Esophagus muscularis mucosa (tissue), 4 donors: ENCODE measurements at regions not wholly inside any gene's neighbourhood (a gene's known extent, or its start where the extent isn't known, plus 50 kb on each side); places are given as distances from the start of the nearest gene placed in this dataset.
"Not testable (repeated sequence)": the region's sequence is repeated elsewhere in the genome, so short reads cannot be mapped to it uniquely, and the experiment has no call there.

ENCODE experiments used
- DNase-seq: peaks from one replicate; pipeline ENCODE4 v3.0.0-alpha.2; 2017; ENCODE audit errors: extremely low spot score
- H3K27ac ChIP-seq, 4 donors: fragments of 200-600 bp; sonication (generic); replicated peaks in 1 of 4; 1 replicate in 3 of 4; 2 replicates in 1 of 4; pipeline ENCODE4 v1.5.1; 2016 to 2019; ENCODE audit warnings: mild to moderate bottlenecking in 1 of 4
- H3K27me3 ChIP-seq, 4 donors: fragments of 200-600 bp; sonication (generic); one replicate each; pipeline versions ENCODE4 v1.5.1 to v1.6.0; 2016 to 2019
- H3K36me3 ChIP-seq, 4 donors: fragments of 200-600 bp; sonication (generic); one replicate each; pipeline ENCODE4 v1.5.1; 2016 to 2019
- H3K4me1 ChIP-seq, 4 donors: fragments of 200-600 bp; sonication (generic); one replicate each; pipeline ENCODE4 v1.5.1; 2016 to 2019
- H3K4me3 ChIP-seq, 4 donors: fragments of 200-600 bp; sonication (generic); 1 replicate in 2 of 4; 2 replicates in 2 of 4; pipeline ENCODE4 v1.5.1; 2016 to 2019; ENCODE audit warnings: mild to moderate bottlenecking in 4 of 4, moderate library complexity in 1 of 4
- H3K9me3 ChIP-seq, 4 donors: fragments of 200-600 bp; sonication (generic); 1 replicate in 3 of 4; 2 replicates in 1 of 4; pipeline ENCODE4 v1.5.1; 2016 to 2019
- EP300 ChIP-seq: sonication (generic); formaldehyde crosslinking; IDR thresholded peaks from one replicate; pipeline ENCODE4 v1.6.1; 2017; ENCODE audit warnings: antibody characterized with exemption
- POLR2A ChIP-seq: fragments of 450-650 bp; IDR thresholded peaks from one replicate; pipeline ENCODE4 v1.6.1; 2017; ENCODE audit warnings: antibody characterized with exemption, moderate library complexity, mild to moderate bottlenecking, low read depth
- POLR2AphosphoS5 ChIP-seq, 2 donors: sonication (generic); formaldehyde crosslinking; IDR thresholded peaks; one replicate each; pipeline ENCODE4 v1.6.1; 2017; ENCODE audit warnings: antibody characterized with exemption in 2 of 2
- WGBS: methylation state at CpG from one replicate; pipeline ENCODE4 v1.1.5; 2018; 5-methylcytosine and 5-hydroxymethylcytosine counted together
- intact Hi-C: fragments of 100-400 bp; cut with DNase I; formaldehyde crosslinking; loops from one replicate; pipeline ENCODE4 v1.15.1; 2023
- TF ChIP-seq, protein P1 (sequence below), 3 experiments: fragments of 200-600 bp in 2 of 3; fragments of 450-650 bp in 1 of 3; sonication (generic) in 2 of 3; IDR thresholded peaks; one replicate each; pipeline ENCODE4 v1.5.1; 2017 to 2019; ENCODE audit warnings: antibody characterized with exemption in 3 of 3, mild to moderate bottlenecking in 2 of 3, moderate library complexity in 1 of 3

DNA sequence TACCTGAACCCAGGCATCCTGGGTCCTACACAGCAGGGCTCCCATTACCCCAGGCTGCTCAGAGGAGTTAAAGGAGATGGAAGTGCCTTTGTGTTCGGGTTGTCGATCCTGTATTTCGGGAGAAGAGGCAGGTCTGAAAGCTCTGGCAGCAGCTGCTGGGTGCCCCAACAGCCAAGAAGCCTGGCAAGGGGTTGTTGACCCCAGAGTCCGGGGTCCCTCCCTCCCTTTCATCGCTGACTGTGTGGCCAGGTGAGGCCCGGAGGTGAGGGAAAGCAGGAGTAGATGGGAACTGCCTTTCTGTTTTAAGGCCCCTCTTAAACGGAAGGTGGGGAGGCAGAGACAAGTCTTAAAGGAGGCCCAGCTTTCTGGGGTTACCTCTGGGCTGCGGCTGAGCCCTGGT, 106.0 kb upstream of the SYT13 start:
- intact Hi-C loops, result no loop called here
- Histone ChIP-seq H3K27me3 (peaks cover 0 to 29% (median 0%) of the 10 kb centered on the region in 4 donors), H3K36me3 (no peaks in the 10 kb centered on the region), H3K9me3 (no peaks in the 10 kb centered on the region), H3K4me3 (no peak overlapping the region), H3K4me1 (no peaks in the 10 kb centered on the region), H3K27ac (no peak overlapping the region)
- TF ChIP-seq POLR2AphosphoS5 (IDR thresholded peaks at IDR 0.05) (no peak), POLR2A (no peak), EP300 (no peak)
- TF ChIP-seq, protein P1, sequence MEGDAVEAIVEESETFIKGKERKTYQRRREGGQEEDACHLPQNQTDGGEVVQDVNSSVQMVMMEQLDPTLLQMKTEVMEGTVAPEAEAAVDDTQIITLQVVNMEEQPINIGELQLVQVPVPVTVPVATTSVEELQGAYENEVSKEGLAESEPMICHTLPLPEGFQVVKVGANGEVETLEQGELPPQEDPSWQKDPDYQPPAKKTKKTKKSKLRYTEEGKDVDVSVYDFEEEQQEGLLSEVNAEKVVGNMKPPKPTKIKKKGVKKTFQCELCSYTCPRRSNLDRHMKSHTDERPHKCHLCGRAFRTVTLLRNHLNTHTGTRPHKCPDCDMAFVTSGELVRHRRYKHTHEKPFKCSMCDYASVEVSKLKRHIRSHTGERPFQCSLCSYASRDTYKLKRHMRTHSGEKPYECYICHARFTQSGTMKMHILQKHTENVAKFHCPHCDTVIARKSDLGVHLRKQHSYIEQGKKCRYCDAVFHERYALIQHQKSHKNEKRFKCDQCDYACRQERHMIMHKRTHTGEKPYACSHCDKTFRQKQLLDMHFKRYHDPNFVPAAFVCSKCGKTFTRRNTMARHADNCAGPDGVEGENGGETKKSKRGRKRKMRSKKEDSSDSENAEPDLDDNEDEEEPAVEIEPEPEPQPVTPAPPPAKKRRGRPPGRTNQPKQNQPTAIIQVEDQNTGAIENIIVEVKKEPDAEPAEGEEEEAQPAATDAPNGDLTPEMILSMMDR (IDR thresholded peaks at IDR 0.05), result no peak
- 89% methylated on average over 8 of the region's 8 CpGs for WGBS
- no peak for DNase-seq

GRCh38 chr11:45391168-45391850, 105.2 kb upstream of the SYT13 start:
- TF ChIP-seq, protein P1 (IDR thresholded peaks at IDR 0.05), result no peak
- TF ChIP-seq EP300 (no peak), POLR2A (no peak), POLR2AphosphoS5 (IDR thresholded peaks at IDR 0.05) (no peak)
- no peak for DNase-seq
- WGBS, result 78% methylated on average over 7 of the region's 9 CpGs
- intact Hi-C loops, result no loop called here
- Histone ChIP-seq H3K4me3 (no peak overlapping the region), H3K4me1 (no peaks in the 10 kb centered on the region), H3K27ac (no peak overlapping the region), H3K9me3 (no peaks in the 10 kb centered on the region), H3K27me3 (peaks cover 0 to 38% (median 0%) of the 10 kb centered on the region in 4 donors), H3K36me3 (no peaks in the 10 kb centered on the region)

GRCh38 chr11:45390407-45390806, 104.3 kb upstream of the SYT13 start:
- H3K36me3 ChIP-seq, result no peaks in the 10 kb centered on the region
- no peak overlapping the region for H3K27ac ChIP-seq
- peaks cover 0 to 44% (median 0%) of the 10 kb centered on the region in 4 donors for H3K27me3 ChIP-seq
- TF ChIP-seq, protein P1 (IDR thresholded peaks at IDR 0.05), result no peak
- no peak for TF ChIP-seq POLR2AphosphoS5 (IDR thresholded peaks at IDR 0.05)
- no peak for TF ChIP-seq EP300
- no peak for TF ChIP-seq POLR2A
- H3K4me3 ChIP-seq, result no peak overlapping the region
- intact Hi-C loops, result no loop called here
- H3K4me1 ChIP-seq, result no peaks in the 10 kb centered on the region
- H3K9me3 ChIP-seq, result no peaks in the 10 kb centered on the region
- no peak for DNase-seq
- 82% methylated on average over 5 of the region's 5 CpGs for WGBS

DNA sequence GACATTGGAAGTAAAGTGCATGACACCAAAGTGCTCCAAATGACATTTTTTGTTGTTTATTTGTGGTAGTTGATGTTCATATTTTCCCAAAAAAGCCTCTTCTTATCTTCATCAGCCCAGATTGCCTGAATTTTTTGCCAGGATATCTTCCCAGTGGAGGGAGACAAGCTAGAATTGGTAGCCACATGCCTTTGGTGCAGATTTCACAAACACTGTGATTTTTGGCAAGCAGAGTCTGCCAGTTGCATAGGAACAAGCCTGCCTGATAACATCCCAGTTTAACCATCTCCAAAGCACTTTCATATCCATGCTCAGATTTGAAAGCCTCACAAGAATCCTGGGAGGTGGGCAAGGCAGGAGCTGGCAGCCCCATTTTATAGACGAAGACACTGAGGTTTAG, 102.3 kb upstream of the SYT13 start:
- Histone ChIP-seq H3K4me1 (peaks cover 0 to 1% (median 0%) of the 10 kb centered on the region in 4 donors), H3K27ac (no peak overlapping the region), H3K27me3 (peaks cover 0 to 54% (median 0%) of the 10 kb centered on the region in 4 donors), H3K9me3 (no peaks in the 10 kb centered on the region), H3K36me3 (no peaks in the 10 kb centered on the region), H3K4me3 (no peak overlapping the region)
- no peak for DNase-seq
- WGBS, result no CpG with 5 or more reads among the region's 1 CpG
- no peak for TF ChIP-seq EP300
- intact Hi-C loops, result no loop called here

- H3K4me1 ChIP-seq, H3K36me3 ChIP-seq, H3K4me3 ChIP-seq, H3K9me3 ChIP-seq, DNase-seq, H3K27ac ChIP-seq, intact Hi-C loops: not testable (repeated sequence)
- WGBS, result 72% methylated on average over 2 of the region's 2 CpGs
- peaks cover 0 to 50% (median 0%) of the 10 kb centered on the region in 4 donors for H3K27me3 ChIP-seq
These were observed 101.7 kb upstream of the SYT13 start for GRCh38 chr11:45387885-45388284.

- intact Hi-C loops, result no loop called here
- Histone ChIP-seq H3K4me1 (peaks cover 0 to 11% (median 9%) of the 10 kb centered on the region in 4 donors), H3K36me3 (no peaks in the 10 kb centered on the region), H3K4me3 (no peak overlapping the region), H3K9me3 (no peaks in the 10 kb centered on the region), H3K27me3 (peaks cover 0 to 45% (median 0%) of the 10 kb centered on the region in 4 donors), H3K27ac (no peak overlapping the region)
- TF ChIP-seq POLR2AphosphoS5 (IDR thresholded peaks at IDR 0.05), result no peak
- TF ChIP-seq, protein P1 (IDR thresholded peaks at IDR 0.05), result no peak
- no peak for TF ChIP-seq EP300
- no peak for TF ChIP-seq POLR2A
- no peak for DNase-seq
- WGBS, result 54% methylated on average over 3 of the region's 3 CpGs
These were observed 100.8 kb upstream of the SYT13 start for GRCh38 chr11:45386972-45387371.
